ENCODE measurements at regions not wholly inside any gene's neighbourhood (a gene's known extent, or its start where the extent isn't known, plus 50 kb on each side); places are given as distances from the start of the nearest gene placed in this dataset.

GRCh38 chr6:71452697-71453370 is 164.2 kb downstream of the OGFRL1 start:
- no peaks in the 10 kb centered on the region for H3K36me3 Mint-ChIP-seq
- no peak for TF ChIP-seq JAZF1 (CRISPR knock-in tag; IDR thresholded peaks at IDR 0.05)
- no peak for TF ChIP-seq ZNF396 (CRISPR knock-in tag; IDR thresholded peaks at IDR 0.05; ENCODE audit: borderline replicate concordance)
- no peak for TF ChIP-seq ZBTB43 (CRISPR knock-in tag; IDR thresholded peaks at IDR 0.05)
- no peak for TF ChIP-seq ZNF263 (CRISPR knock-in tag; IDR thresholded peaks at IDR 0.05; ENCODE audit: low read depth)
- no peak for TF ChIP-seq CDX4 (CRISPR knock-in tag; IDR thresholded peaks at IDR 0.05; ENCODE audit: borderline replicate concordance)
- no peak for TF ChIP-seq MXD4 (CRISPR knock-in tag; IDR thresholded peaks at IDR 0.05; ENCODE audit: borderline replicate concordance)
- TF ChIP-seq SP1 (CRISPR knock-in tag; conservative IDR thresholded peaks at IDR 0.05): no peak
- TF ChIP-seq E2F1 (CRISPR knock-in tag; IDR thresholded peaks at IDR 0.05): no peak
- no peak for TF ChIP-seq ZNF671 (CRISPR knock-in tag; IDR thresholded peaks at IDR 0.05)
- no peak for TF ChIP-seq PRRX2 (CRISPR knock-in tag; IDR thresholded peaks at IDR 0.05)
- ATAC-seq (no peak), DNase-seq (ENCODE audit: low spot score) (no peak)
- H3K4me3 Mint-ChIP-seq: no peak overlapping the region
- no peak overlapping the region for H3K27ac Mint-ChIP-seq
- CTCF ChIA-PET: no interaction called here
- peaks cover 12% of the 10 kb centered on the region for H3K4me1 Mint-ChIP-seq
- H3K27me3 Mint-ChIP-seq (ENCODE audit: low read depth): no peaks in the 10 kb centered on the region
- POLR2A ChIA-PET: no interaction called here
- no peaks in the 10 kb centered on the region for H3K9me3 Mint-ChIP-seq

- Mint-ChIP-seq H3K27ac (no peak overlapping the region), H3K9me3 (no peaks in the 10 kb centered on the region), H3K27me3 (ENCODE audit: low read depth) (no peaks in the 10 kb centered on the region), H3K4me1 (peaks cover 12% of the 10 kb centered on the region), H3K4me3 (no peak overlapping the region), H3K36me3 (no peaks in the 10 kb centered on the region)
- no peak for TF ChIP-seq NR3C1 (CRISPR knock-in tag; conservative IDR thresholded peaks at IDR 0.05; ENCODE audit: low read depth)
- ChIA-PET POLR2A (no interaction called here), CTCF (no interaction called here)
- DNase-seq (ENCODE audit: low spot score): no peak
- ATAC-seq: no peak
Measured at GRCh38 chr6:71453371-71453706, 164.7 kb downstream of the OGFRL1 start.

- Mint-ChIP-seq H3K27me3 (ENCODE audit: low read depth) (no peaks in the 10 kb centered on the region), H3K4me3 (no peak overlapping the region), H3K9me3 (no peaks in the 10 kb centered on the region), H3K27ac (no peak overlapping the region), H3K4me1 (peaks cover 12% of the 10 kb centered on the region), H3K36me3 (no peaks in the 10 kb centered on the region)
- ChIA-PET CTCF (no interaction called here), POLR2A (no interaction called here)
- ATAC-seq (no peak), DNase-seq (ENCODE audit: low spot score) (no peak)
- TF ChIP-seq ZBTB21 (CRISPR knock-in tag; IDR thresholded peaks at IDR 0.05; ENCODE audit: borderline replicate concordance) (no peak), ZBTB43 (CRISPR knock-in tag; IDR thresholded peaks at IDR 0.05) (no peak), ATF2 (CRISPR knock-in tag; IDR thresholded peaks at IDR 0.05; ENCODE audit: borderline replicate concordance, low read depth) (no peak), ZSCAN18 (CRISPR knock-in tag; IDR thresholded peaks at IDR 0.05) (no peak), CREB1 (CRISPR knock-in tag; IDR thresholded peaks at IDR 0.05) (no peak), PRRX2 (CRISPR knock-in tag; IDR thresholded peaks at IDR 0.05) (no peak), TCF7 (CRISPR knock-in tag; IDR thresholded peaks at IDR 0.05; ENCODE audit: low read depth) (no peak), PRDM15 (CRISPR knock-in tag; IDR thresholded peaks at IDR 0.05) (no peak), ATF1 (CRISPR knock-in tag; IDR thresholded peaks at IDR 0.05) (no peak)
Measured at GRCh38 chr6:71454056-71454455, 165.4 kb downstream of the OGFRL1 start.
